Heart left ventricle (tissue), 16 donors: ENCODE measurements at regions not wholly inside any gene's neighbourhood (a gene's known extent, or its start where the extent isn't known, plus 50 kb on each side); places are given as distances from the start of the nearest gene placed in this dataset.

ENCODE experiments used
- ATAC-seq, 4 donors: fragments of 200-7000 bp; cut with Tn5 transposase; one replicate each; pipeline ENCODE4 v1.9.1; 2020 to 2022; ENCODE audit warnings: moderate library complexity in 4 of 4, mild to moderate bottlenecking in 3 of 4, moderate number of reproducible peaks in 1 of 4
- DNase-seq, 5 donors: peaks; one replicate each; pipeline ENCODE4 v3.0.0-alpha.2; 2020
- H3K27ac ChIP-seq, 12 donors: fragments of 200-600 bp; sonication (generic) in 4 of 12; one replicate each; pipeline versions ENCODE4 v1.5.0 to v1.8.0; 2016 to 2022; ENCODE audit warnings: mild to moderate bottlenecking in 2 of 12
- H3K27me3 ChIP-seq, 9 donors: fragments of 200-600 bp; sonication (generic) in 2 of 9; one replicate each; pipeline versions ENCODE4 v1.5.1 to v1.8.0; 2016 to 2022; ENCODE audit warnings: mild to moderate bottlenecking in 3 of 9
- H3K36me3 ChIP-seq, 9 donors: fragments of 200-600 bp; sonication (generic) in 2 of 9; one replicate each; pipeline versions ENCODE4 v1.5.0 to v1.8.0; 2018 to 2022; ENCODE audit warnings: mild to moderate bottlenecking in 2 of 9
- H3K4me1 ChIP-seq, 12 donors: fragments of 200-600 bp; sonication (generic) in 4 of 12; one replicate each; pipeline versions ENCODE4 v1.5.0 to v1.8.0; 2016 to 2022; ENCODE audit warnings: mild to moderate bottlenecking in 3 of 12
- H3K4me3 ChIP-seq, 12 donors: fragments of 200-600 bp; sonication (generic) in 4 of 12; one replicate each; pipeline versions ENCODE4 v1.5.0 to v1.8.0; 2017 to 2022; ENCODE audit warnings: mild to moderate bottlenecking in 9 of 12, moderate library complexity in 4 of 12
- H3K9me3 ChIP-seq, 12 donors: fragments of 200-600 bp; sonication (generic) in 4 of 12; one replicate each; pipeline versions ENCODE4 v1.5.0 to v1.8.0; 2016 to 2022; ENCODE audit warnings: mild to moderate bottlenecking in 1 of 12
- POLR2A ChIP-seq, 2 donors: fragments of 450-650 bp; IDR thresholded peaks; one replicate each; pipeline ENCODE4 v1.6.1; 2017; ENCODE audit warnings: antibody characterized with exemption in 2 of 2, mild to moderate bottlenecking in 2 of 2, moderate library complexity in 2 of 2
- WGBS, 4 donors: extraction: QIAGEN DNeasy Blood & Tissue Kit in 2 of 4; methylation state at CpG; one replicate each; pipeline versions ENCODE4 v1.1.5 to v1.1.7; 2013 to 2018; 5-methylcytosine and 5-hydroxymethylcytosine counted together
- intact Hi-C, 10 donors: fragments of 100-400 bp; cut with DNase I; formaldehyde crosslinking; loops; one replicate each; pipeline versions ENCODE4 v1.11.1 to v1.14.2; 2022
- TF ChIP-seq, protein P1 (sequence below), 12 donors: fragments of 200-600 bp; sonication (generic) in 4 of 12; IDR thresholded peaks; one replicate each; pipeline versions ENCODE4 v1.5.0 to v1.8.0; 2018 to 2022; ENCODE audit warnings: antibody characterized with exemption in 12 of 12, mild to moderate bottlenecking in 5 of 12
- donor health status: ischemic (EF 13 %, LVEDD 7.1; RV severe dilation, severe dysfunction).
- donor health status: healthy with polysubstance abuse.
- donor health status: DM: no; HTN: yes; CAD: no.
- donor health status: DM: no; HTN: no; CAD: no.
- donor health status: ischemic (EF 25% LVEDD 6.9; RV normal size, moderate dysfunction).
- donor health status: ischemic (EF 25% LVEDD 5.7; RV mildly dilated, moderate dysfunction).
- donor health status: healthy.
- donor health status: DM: yes; HTN: yes; CAD: no.
- donor health status: ischemic (EF 35%, LVEDD 5.7; RV mildly dilated, moderate dysfunction).
- donor health status: nonischemic (EF 11% LVEDD 7.7; RV severe dilation, severe dysfunction).
- donor health status: DM: yes; HTN: yes; CAD: no.
- donor health status: PGD.
- donor health status: ischemic (EF 29% LVEDD 5.4; RV normal size, mild dysfunction).
- donor health status: nonischemic (EF 23%, LVEDD 6.1; RV moderate dilation, normal function).

GRCh38 chr5:99694884-99695283 is 766.1 kb upstream of the CHD1 start:
- Histone ChIP-seq H3K9me3 (peaks cover 0 to 6% (median 0%) of the 10 kb centered on the region in 12 donors), H3K36me3 (no peaks in the 10 kb centered on the region), H3K4me3 (no peak overlapping the region), H3K27ac (no peak overlapping the region), H3K27me3 (no peaks in the 10 kb centered on the region), H3K4me1 (no peaks in the 10 kb centered on the region)
- TF ChIP-seq POLR2A (IDR thresholded peaks at IDR 0.05) = no peak
- TF ChIP-seq, protein P1, sequence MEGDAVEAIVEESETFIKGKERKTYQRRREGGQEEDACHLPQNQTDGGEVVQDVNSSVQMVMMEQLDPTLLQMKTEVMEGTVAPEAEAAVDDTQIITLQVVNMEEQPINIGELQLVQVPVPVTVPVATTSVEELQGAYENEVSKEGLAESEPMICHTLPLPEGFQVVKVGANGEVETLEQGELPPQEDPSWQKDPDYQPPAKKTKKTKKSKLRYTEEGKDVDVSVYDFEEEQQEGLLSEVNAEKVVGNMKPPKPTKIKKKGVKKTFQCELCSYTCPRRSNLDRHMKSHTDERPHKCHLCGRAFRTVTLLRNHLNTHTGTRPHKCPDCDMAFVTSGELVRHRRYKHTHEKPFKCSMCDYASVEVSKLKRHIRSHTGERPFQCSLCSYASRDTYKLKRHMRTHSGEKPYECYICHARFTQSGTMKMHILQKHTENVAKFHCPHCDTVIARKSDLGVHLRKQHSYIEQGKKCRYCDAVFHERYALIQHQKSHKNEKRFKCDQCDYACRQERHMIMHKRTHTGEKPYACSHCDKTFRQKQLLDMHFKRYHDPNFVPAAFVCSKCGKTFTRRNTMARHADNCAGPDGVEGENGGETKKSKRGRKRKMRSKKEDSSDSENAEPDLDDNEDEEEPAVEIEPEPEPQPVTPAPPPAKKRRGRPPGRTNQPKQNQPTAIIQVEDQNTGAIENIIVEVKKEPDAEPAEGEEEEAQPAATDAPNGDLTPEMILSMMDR (IDR thresholded peaks at IDR 0.05) = no peak
- peak in 1 of 5 donors; percentile 25 for DNase-seq
- intact Hi-C loops = no loop called here
- WGBS, 4 donors = 83 to 91% (median 87%) methylated on average over 10 of the region's 10 CpGs
- no peak for ATAC-seq

DNA sequence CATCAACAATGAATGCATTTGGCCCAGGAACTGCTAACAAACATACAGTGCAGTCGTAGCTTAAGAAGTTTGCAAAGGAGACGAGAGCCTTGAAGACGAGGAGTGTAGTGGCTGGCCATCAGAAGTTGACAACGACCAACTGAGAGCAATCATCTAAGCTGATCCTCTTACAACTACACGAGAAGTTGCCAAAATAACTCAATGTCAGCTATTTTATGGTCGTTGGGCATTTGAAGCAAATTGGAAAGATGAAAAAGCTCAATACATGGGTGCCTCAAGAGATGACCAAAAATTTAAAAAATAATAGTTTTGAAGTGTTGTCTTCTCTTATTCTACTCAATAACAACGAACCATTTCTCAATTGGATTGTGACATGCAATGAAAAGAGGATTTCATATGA is 757.7 kb upstream of the CHD1 start:
- Histone ChIP-seq H3K27ac (no peak overlapping the region), H3K36me3 (no peaks in the 10 kb centered on the region), H3K9me3 (peaks cover 0 to 8% (median 0%) of the 10 kb centered on the region in 12 donors), H3K4me1 (no peaks in the 10 kb centered on the region), H3K4me3 (no peak overlapping the region), H3K27me3 (no peaks in the 10 kb centered on the region)
- TF ChIP-seq, protein P1 (IDR thresholded peaks at IDR 0.05) = no peak
- TF ChIP-seq POLR2A (IDR thresholded peaks at IDR 0.05) = no peak
- no peak for DNase-seq
- WGBS, 4 donors = 73 to 80% (median 75%) methylated on average over 7 of the region's 7 CpGs
- no peak for ATAC-seq
- intact Hi-C loops = no loop called here

- no peaks in the 10 kb centered on the region for H3K27me3 ChIP-seq
- H3K27ac ChIP-seq = no peak overlapping the region
- H3K9me3 ChIP-seq = peaks cover 0 to 6% (median 0%) of the 10 kb centered on the region in 12 donors
- ATAC-seq (no peak), DNase-seq (no peak)
- 65 to 78% (median 69%) methylated on average over 6 of the region's 6 CpGs for WGBS, 4 donors
- no peak overlapping the region for H3K4me3 ChIP-seq
- intact Hi-C loops = no loop called here
- H3K4me1 ChIP-seq = no peaks in the 10 kb centered on the region
- TF ChIP-seq, protein P1 (IDR thresholded peaks at IDR 0.05) = no peak
- TF ChIP-seq POLR2A (IDR thresholded peaks at IDR 0.05) = no peak
- no peaks in the 10 kb centered on the region for H3K36me3 ChIP-seq
These were observed 747.2 kb upstream of the CHD1 start for GRCh38 chr5:99675974-99676373.

GRCh38 chr5:99674101-99674500 is 745.3 kb upstream of the CHD1 start:
- WGBS, 4 donors = 73 to 83% (median 78%) methylated on average over 1 of the region's 1 CpG
- TF ChIP-seq, protein P1 (IDR thresholded peaks at IDR 0.05) = no peak
- no peak for TF ChIP-seq POLR2A (IDR thresholded peaks at IDR 0.05)
- intact Hi-C loops = no loop called here
- Histone ChIP-seq H3K27me3 (no peaks in the 10 kb centered on the region), H3K9me3 (no peaks in the 10 kb centered on the region), H3K4me1 (no peaks in the 10 kb centered on the region), H3K4me3 (no peak overlapping the region), H3K27ac (no peak overlapping the region), H3K36me3 (no peaks in the 10 kb centered on the region)
- DNase-seq (no peak), ATAC-seq (no peak)
